ENCODE measurements at regions not wholly inside any gene's neighbourhood (a gene's known extent, or its start where the extent isn't known, plus 50 kb on each side); places are given as distances from the start of the nearest gene placed in this dataset.

DNA sequence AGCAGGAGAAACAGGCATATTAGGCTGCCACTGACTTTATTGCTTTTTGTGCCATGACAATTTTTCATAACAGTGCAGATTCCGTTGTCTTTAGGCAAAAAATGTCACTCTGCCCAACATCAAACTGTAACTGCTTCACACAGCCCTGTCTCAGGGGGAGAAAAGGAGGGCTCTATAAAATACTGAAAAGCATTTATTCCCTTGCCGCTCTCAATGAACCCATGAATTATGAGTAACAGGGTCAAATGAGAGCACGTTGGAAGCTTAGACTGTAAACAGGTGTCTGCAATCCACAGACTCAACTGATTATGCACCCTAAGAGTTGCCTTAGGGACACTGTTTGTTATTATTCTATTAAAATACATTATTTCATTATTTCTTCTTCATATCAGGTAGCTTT lies 292.1 kb upstream of the FMN2 start:
- BruUV-seq (replicated peaks): no TSS peak
- H3K27ac ChIP-seq (ENCODE audit: extremely low read depth, low read depth, low read length): no peak overlapping the region
- in situ Hi-C loops (cut with MboI) (no loop called here), intact Hi-C loops (cut with micrococcal nuclease) (no loop called here)
- 0% methylated on average over 3 of the region's 3 CpGs for WGBS (ENCODE audit: insufficient coverage, low coverage, missing lambda C conversion rate)
- no peak overlapping the region for H3K9ac ChIP-seq (ENCODE audit: insufficient read depth in 1 of 2, low read depth in 2 of 2, low read length in 2 of 2)
- no peaks in the 10 kb centered on the region for H3K9me1 ChIP-seq (ENCODE audit: control insufficient read depth, insufficient read depth, low read length)
- H3K36me3 ChIP-seq (ENCODE audit: control insufficient read depth, insufficient read depth, low read length): no peaks in the 10 kb centered on the region
- H3K4me2 ChIP-seq (ENCODE audit: insufficient read depth, low read length): no peak overlapping the region
- no peak for TF ChIP-seq ZNF79 (CRISPR knock-in tag; IDR thresholded peaks at IDR 0.05; ENCODE audit: low read depth)
- no peak for TF ChIP-seq BCL6 (CRISPR knock-in tag; IDR thresholded peaks at IDR 0.05)
- no peak for TF ChIP-seq MXD1 (CRISPR knock-in tag; IDR thresholded peaks at IDR 0.05; ENCODE audit: borderline replicate concordance, poor library complexity, severe bottlenecking)
- TF ChIP-seq TCF7L2 (IDR thresholded peaks at IDR 0.05; ENCODE audit: low read depth, low read length): no peak
- TF ChIP-seq ZNF717 (CRISPR knock-in tag; IDR thresholded peaks at IDR 0.05): no peak
- no peak for TF ChIP-seq FOXA3 (CRISPR knock-in tag; conservative IDR thresholded peaks at IDR 0.05 in 1 of 2, IDR thresholded peaks at IDR 0.05 in 1 of 2)
- TF ChIP-seq LCOR (CRISPR knock-in tag; IDR thresholded peaks at IDR 0.05): no peak
- TF ChIP-seq RCOR1 (IDR thresholded peaks at IDR 0.05; ENCODE audit: borderline replicate concordance in 1 of 2, low read depth in 2 of 2, low read length in 2 of 2): no peak
- TF ChIP-seq FOXP4 (CRISPR knock-in tag; IDR thresholded peaks at IDR 0.05; ENCODE audit: borderline replicate concordance): no peak
- no peak for TF ChIP-seq NR2C2 (CRISPR knock-in tag; IDR thresholded peaks at IDR 0.05)
- TF ChIP-seq NR2C2 (tag; IDR thresholded peaks at IDR 0.05): no peak
- TF ChIP-seq HEY1 (CRISPR knock-in tag; IDR thresholded peaks at IDR 0.05; ENCODE audit: borderline replicate concordance): no peak
- POLR2A ChIA-PET: no interaction called here
- H3K79me2 ChIP-seq (ENCODE audit: control insufficient read depth, insufficient read depth, low read length): no peaks in the 10 kb centered on the region
- no peak overlapping the region for H3K4me3 ChIP-seq
- H3K9me3 ChIP-seq (replicated peaks; ENCODE audit: control insufficient read depth, insufficient read depth, low read depth, low read length): no peaks in the 10 kb centered on the region; the same call in 1 of the 2 replicates
- no peaks in the 10 kb centered on the region for H3K4me1 ChIP-seq (replicated peaks in 1 of 2; ENCODE audit: control insufficient read depth in 2 of 2, insufficient read depth in 2 of 2, low read length in 2 of 2)
- DNase-seq (ENCODE audit: extremely low read depth in 1 of 4, low spot score in 3 of 4) (no peak), FAIRE-seq (no peak), ATAC-seq (no peak)
- no peak overlapping the region for H2AFZ ChIP-seq (ENCODE audit: low read depth, low read length)
- H4K20me1 ChIP-seq (replicated peaks; ENCODE audit: control insufficient read depth, insufficient read depth, low read length): no peaks in the 10 kb centered on the region
- no peaks in the 10 kb centered on the region for H3K27me3 ChIP-seq (ENCODE audit: control insufficient read depth in 2 of 2, insufficient read depth in 2 of 2, low read length in 2 of 2)
- CTCF ChIA-PET (ENCODE audit: low intra/inter-chr PET ratio): no interaction called here

Data from K562 (cell line).